Stimulated activated CD8-positive, alpha-beta memory T cell treated with anti-CD3 and anti-CD28 coated beads, Interleukin-12 subunit alpha, Interleukin-12 subunit beta, amount 100 ng/mL, for 24 hours (primary cell): ENCODE measurements at regions not wholly inside any gene's neighbourhood (a gene's known extent, or its start where the extent isn't known, plus 50 kb on each side); places are given as distances from the start of the nearest gene placed in this dataset.

Source experiments
- DNase-seq: peaks from one replicate; pipeline ENCODE4 v3.0.0-alpha.2; 2020; ENCODE audit errors: extremely low read depth

GRCh38 chr15:36469311-36469966 is 110.0 kb upstream of the CDIN1 start:
- no peak for DNase-seq

- no peak for DNase-seq
Measured at GRCh38 chr15:36472672-36473071, 106.8 kb upstream of the CDIN1 start.

GRCh38 chr15:36478561-36478960 is 100.9 kb upstream of the CDIN1 start:
- no peak for DNase-seq

GRCh38 chr15:36479200-36479896 is 100.1 kb upstream of the CDIN1 start:
- no peak for DNase-seq

- no peak for DNase-seq
Measured at GRCh38 chr15:36481156-36481555, 98.3 kb upstream of the CDIN1 start.

GRCh38 chr15:36483409-36483808 is 96.0 kb upstream of the CDIN1 start:
- DNase-seq = no peak

- DNase-seq = no peak
Measured at GRCh38 chr15:36484038-36484778, 95.2 kb upstream of the CDIN1 start.

GRCh38 chr15:36491912-36492311 is 87.5 kb upstream of the CDIN1 start:
- DNase-seq = no peak

GRCh38 chr15:36495456-36495991 is 83.9 kb upstream of the CDIN1 start:
- DNase-seq = no peak

GRCh38 chr15:36497901-36498300 is 81.5 kb upstream of the CDIN1 start:
- no peak for DNase-seq

- DNase-seq = no peak
Measured at GRCh38 chr15:36498401-36498800, 81.0 kb upstream of the CDIN1 start.

GRCh38 chr15:36498916-36499315 is 80.5 kb upstream of the CDIN1 start:
- DNase-seq = no peak

GRCh38 chr15:36499412-36500389 is 79.7 kb upstream of the CDIN1 start:
- DNase-seq = no peak

- no peak for DNase-seq
Measured at GRCh38 chr15:36501063-36501678, 78.3 kb upstream of the CDIN1 start.

- no peak for DNase-seq
Measured at GRCh38 chr15:36502509-36502908, 76.9 kb upstream of the CDIN1 start.

- no peak for DNase-seq
Measured at GRCh38 chr15:36506733-36507356, 72.6 kb upstream of the CDIN1 start.

- no peak for DNase-seq
Measured at GRCh38 chr15:36507458-36507857, 72.0 kb upstream of the CDIN1 start.

GRCh38 chr15:36511594-36511993 is 67.8 kb upstream of the CDIN1 start:
- no peak for DNase-seq

- DNase-seq = no peak
Measured at GRCh38 chr15:36517758-36518157, 61.7 kb upstream of the CDIN1 start.

- no peak for DNase-seq
Measured at GRCh38 chr15:36519067-36519466, 60.4 kb upstream of the CDIN1 start.

- DNase-seq = no peak
Measured at GRCh38 chr15:36525430-36525829, 54.0 kb upstream of the CDIN1 start.
